ENCODE measurements at regions not wholly inside any gene's neighbourhood (a gene's known extent, or its start where the extent isn't known, plus 50 kb on each side); places are given as distances from the start of the nearest gene placed in this dataset.

DNA sequence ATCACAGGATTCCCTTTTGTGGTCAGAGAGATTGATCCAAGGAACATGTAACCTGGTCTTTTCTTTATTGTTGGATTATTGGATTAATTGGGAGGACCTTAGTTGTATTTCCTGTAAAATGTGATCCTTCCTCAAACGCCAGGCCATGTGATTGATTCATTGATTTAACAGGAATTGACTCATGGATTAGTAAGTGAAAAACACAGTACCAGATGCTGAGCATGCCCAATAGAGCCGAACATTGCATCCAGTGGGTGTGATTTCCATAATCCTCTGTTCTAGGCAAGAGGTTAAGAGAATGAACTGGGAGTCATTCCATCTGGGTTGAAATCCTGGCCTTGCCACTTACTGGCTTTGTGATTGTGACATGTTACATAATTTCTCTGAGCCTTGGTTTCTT is 522.3 kb downstream of the MAT2B start:
- no peak for DNase-seq (ENCODE audit: low spot score)

DNA sequence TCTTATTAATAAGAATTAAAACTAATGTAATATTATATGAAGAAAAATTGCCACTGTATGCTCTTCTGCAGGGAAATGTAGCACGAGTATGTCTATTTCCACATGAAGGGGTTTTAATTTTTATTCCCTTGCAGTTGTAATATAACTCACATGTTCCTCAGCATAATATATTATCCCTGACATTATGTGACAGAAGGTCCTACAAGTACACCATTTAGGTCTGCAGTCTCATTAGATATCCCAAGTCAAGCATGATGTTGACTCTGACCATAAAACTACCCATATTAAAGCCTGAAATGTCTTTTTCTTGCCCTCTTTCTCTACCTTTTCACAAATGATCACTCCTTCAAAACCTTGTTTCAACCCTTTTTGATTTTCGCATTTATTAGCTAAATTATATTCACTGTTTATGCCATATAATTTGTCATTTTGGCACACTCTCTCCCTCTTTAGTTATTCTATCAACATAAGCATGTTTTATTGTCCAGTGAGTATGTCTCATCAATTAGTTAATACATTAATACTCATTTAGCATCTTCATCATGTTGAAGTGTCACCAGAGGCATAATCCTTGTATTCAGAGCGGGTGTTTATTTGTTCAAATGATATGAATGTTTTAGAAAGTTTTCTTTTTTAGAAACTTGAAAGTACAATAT is 532.8 kb downstream of the MAT2B start:
- no peak for DNase-seq (ENCODE audit: low spot score)

DNA sequence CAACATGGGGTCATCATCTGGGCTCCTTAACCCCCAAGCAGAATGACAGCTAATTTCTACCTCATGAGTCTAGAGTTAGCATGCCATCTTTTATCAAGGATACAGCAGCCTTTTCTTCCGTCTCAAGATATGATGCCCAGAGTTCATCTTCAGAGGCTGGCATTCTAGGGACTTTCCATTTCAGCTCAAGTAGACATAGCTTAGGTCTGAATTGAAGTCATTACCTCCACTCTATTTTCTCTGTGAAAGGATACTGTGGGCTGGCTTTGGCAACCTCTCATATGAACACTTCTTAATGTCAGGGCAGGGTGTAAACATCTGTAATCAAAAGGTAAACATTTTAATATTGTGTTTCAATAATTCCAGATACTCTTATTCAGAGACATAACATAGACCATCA is 535.7 kb downstream of the MAT2B start:
- DNase-seq (ENCODE audit: low spot score), result no peak

- DNase-seq (ENCODE audit: low spot score), result peak; percentile 4
Observed at GRCh38 chr5:164048359-164048926, 543.0 kb downstream of the MAT2B start.

GRCh38 chr5:164051745-164052144 is 546.3 kb downstream of the MAT2B start:
- peak; percentile 6 for DNase-seq (ENCODE audit: low spot score)

GRCh38 chr5:164052536-164053093 is 547.2 kb downstream of the MAT2B start:
- DNase-seq (ENCODE audit: low spot score), result no peak

GRCh38 chr5:164053123-164053522 is 547.7 kb downstream of the MAT2B start:
- DNase-seq (ENCODE audit: low spot score), result peak; percentile 28

DNA sequence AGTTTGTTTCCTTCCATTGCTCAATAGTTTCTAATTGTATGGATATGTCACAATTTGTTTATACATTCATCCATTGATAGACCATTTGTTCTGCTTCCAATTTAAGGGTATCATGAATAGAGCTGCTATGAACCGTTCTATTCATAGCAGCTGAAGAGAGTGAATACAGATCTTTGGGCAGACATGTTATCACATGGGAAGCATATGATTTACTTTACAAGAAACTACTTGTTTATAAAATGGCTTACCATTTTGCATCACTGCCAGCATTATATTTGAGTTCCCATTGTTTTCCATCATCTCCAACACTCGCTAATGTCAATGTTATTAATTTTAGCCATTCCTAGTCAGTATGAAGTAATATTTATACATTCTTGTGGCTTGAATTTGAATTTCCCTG is 549.0 kb downstream of the MAT2B start:
- DNase-seq (ENCODE audit: low spot score), result peak; percentile 17

GRCh38 chr5:164057121-164057520 is 551.7 kb downstream of the MAT2B start:
- no peak for DNase-seq (ENCODE audit: low spot score)

- DNase-seq (ENCODE audit: low spot score), result no peak
Observed at GRCh38 chr5:164058621-164059020, 553.2 kb downstream of the MAT2B start.

- DNase-seq (ENCODE audit: low spot score), result peak; percentile 42
Observed at GRCh38 chr5:164059471-164059870, 554.1 kb downstream of the MAT2B start.

DNA sequence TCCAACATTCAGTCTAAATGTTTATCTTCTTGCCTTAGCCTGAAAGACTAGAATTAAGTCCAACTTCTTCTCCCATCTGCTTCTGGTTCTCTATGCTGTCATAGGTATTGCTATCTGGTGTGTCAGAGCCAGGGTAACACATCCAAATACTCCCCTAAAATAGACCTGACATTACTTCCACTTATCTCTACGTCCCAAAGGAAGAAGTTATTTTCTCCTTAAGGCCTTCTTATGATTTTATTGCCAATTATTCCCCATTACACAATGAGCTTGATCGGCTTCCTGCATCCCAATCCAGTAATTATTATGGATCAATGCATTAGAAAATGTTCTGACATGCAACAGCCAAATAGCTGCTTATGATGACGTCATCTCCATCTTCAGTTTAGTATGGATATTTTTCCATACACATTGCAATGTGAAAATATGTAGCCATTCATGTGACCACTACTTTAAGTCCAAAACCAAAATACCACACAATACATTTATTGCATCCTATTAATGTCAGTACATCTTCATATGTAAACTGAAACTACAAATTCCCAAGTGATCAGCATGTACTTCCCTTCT is 555.5 kb downstream of the MAT2B start:
- DNase-seq (ENCODE audit: low spot score), result no peak

DNA sequence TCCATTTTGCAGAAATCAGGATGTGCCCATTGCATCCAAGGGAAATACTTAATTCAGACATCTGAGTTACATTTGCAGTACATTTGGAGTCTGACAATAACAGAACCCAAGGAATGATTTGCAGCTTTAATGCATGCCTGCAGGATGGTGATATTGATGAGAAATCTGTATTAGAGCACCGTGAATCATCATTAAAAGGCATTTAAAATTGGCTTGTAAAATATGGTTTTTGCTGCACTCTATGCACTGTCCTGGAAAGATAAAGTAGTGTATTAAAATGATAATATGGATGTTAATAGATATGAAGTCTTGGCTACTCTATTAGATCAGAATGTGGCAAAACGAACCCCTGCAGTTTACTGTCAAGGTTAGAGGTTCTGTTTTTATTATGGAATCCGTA is 556.9 kb downstream of the MAT2B start:
- DNase-seq (ENCODE audit: low spot score), result no peak

- DNase-seq (ENCODE audit: low spot score), result no peak
Observed at GRCh38 chr5:164065266-164065665, 559.8 kb downstream of the MAT2B start.

- no peak for DNase-seq (ENCODE audit: low spot score)
Observed at GRCh38 chr5:164071671-164072070, 566.3 kb downstream of the MAT2B start.

- no peak for DNase-seq (ENCODE audit: low spot score)
Observed at GRCh38 chr5:164073081-164073480, 567.7 kb downstream of the MAT2B start.

DNA sequence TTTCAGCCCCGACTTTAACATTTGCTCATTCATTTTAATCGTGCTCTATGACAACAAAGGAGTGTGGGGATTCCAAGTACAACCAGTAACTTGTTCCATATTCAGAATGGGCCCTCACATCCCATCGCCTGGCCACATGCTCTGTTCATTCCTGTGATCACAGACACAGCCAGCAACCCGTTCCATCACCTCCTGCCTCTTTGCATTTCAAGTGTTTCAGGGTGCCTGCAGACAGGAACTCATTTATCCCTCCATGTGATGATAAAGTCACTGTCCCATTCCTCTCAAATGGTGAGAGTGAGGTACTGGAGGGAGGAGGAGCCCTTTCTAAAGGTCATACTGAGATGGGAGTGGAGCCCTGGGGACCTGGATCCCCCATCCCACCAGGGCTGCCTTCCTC is 571.1 kb downstream of the MAT2B start:
- no peak for DNase-seq (ENCODE audit: low spot score)

- peak; percentile 8 for DNase-seq (ENCODE audit: low spot score)
Observed at GRCh38 chr5:164090358-164090757, 584.9 kb downstream of the MAT2B start.

- no peak for DNase-seq (ENCODE audit: low spot score)
Observed at GRCh38 chr5:164091836-164092235, 586.4 kb downstream of the MAT2B start.

GRCh38 chr5:164094291-164094690 is 588.9 kb downstream of the MAT2B start:
- DNase-seq (ENCODE audit: low spot score), result no peak

DNA sequence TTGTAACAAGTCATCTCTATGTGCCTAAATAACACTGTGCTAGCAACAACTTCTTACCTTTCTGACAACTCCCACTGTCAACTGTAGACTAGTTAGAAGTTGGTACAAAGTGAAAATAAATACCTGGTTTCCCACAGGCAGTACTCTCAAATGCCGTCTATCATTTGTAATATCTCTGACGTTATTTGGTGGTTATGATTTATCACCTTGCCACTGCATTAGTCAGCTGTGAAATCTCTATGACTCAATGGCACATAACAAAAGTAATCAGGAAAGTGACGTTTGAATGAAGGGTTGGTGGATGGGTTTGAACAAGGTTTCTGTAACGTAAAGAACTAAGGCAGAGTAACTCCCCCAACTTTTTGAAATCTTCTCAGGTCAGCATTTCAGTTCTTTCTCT is 592.3 kb downstream of the MAT2B start:
- DNase-seq (ENCODE audit: low spot score), result no peak

GRCh38 chr5:164098531-164098930 is 593.1 kb downstream of the MAT2B start:
- DNase-seq (ENCODE audit: low spot score), result no peak

DNA sequence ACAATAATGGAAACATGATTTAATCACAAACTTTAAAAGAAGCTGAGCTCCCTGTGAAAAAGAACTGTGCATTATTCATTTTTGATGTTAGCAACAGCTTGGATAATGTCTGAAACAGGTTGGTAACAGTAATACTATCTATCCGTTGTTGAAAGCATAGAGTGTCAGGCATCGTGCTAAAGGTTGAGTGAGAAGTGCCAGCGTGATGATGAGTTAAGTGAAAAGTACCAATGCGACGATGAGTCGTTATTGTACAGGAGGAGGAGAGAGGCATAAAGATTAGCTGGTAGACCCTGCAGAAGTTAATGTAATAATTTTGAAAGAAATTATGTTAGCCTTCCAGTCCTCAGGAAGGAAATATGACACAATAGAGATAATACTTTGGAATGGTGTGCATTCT is 593.6 kb downstream of the MAT2B start:
- DNase-seq (ENCODE audit: low spot score), result no peak

DNA sequence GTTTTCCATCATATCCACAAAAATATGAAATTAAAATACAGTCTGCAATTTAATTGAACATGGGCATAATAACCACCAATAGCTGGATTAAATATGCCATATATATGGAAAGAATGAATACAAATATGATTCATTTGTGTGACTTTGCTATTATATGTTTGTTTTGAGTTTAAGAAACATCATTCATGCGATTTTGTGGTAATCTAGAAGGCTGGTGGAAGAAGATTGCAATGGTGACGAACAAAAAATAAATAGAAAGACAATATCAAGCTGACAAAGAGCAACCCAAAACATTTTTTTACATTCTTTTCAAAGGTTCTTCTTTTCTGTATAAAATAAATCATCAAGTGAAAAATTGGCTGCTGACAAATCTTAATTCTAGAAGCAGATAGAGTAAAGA is 610.0 kb downstream of the MAT2B start:
- DNase-seq (ENCODE audit: low spot score), result no peak

Data from COLO829 (cell line).